Inflammatory macrophage treated with lipopolysaccharide for 1 hour (primary cell): ENCODE measurements at regions not wholly inside any gene's neighbourhood (a gene's known extent, or its start where the extent isn't known, plus 50 kb on each side); places are given as distances from the start of the nearest gene placed in this dataset.
"Not testable (repeated sequence)": the region's sequence is repeated elsewhere in the genome, so short reads cannot be mapped to it uniquely, and the experiment has no call there.

Source experiments
- DNase-seq, 2 donors: peaks; one replicate each; pipeline ENCODE4 v3.0.0-alpha.2; 2020 to 2022

GRCh38 chr9:135370411-135371375, 108.9 kb upstream of the PPP1R26 start:
- DNase-seq, result no peak

DNA sequence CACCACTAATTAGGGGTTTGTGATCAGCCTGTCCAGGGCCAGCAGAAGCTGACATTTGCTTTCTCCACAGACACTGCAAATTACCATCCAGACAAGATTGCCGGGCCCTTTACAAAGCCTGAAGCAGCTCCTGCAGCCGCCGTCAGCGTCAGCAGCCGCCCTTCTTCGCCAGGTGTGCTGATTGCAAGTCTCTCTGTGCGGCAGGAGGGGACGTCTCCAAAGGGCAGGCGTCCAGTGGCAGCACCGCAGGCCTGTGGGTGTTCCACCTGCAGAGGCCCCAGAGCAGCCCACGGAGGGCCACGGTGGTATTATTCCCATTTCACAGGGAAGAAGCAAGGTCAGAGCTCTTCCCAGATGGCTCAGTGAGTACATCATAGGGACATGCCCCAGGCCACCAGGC, 108.0 kb upstream of the PPP1R26 start:
- DNase-seq, result no peak

DNA sequence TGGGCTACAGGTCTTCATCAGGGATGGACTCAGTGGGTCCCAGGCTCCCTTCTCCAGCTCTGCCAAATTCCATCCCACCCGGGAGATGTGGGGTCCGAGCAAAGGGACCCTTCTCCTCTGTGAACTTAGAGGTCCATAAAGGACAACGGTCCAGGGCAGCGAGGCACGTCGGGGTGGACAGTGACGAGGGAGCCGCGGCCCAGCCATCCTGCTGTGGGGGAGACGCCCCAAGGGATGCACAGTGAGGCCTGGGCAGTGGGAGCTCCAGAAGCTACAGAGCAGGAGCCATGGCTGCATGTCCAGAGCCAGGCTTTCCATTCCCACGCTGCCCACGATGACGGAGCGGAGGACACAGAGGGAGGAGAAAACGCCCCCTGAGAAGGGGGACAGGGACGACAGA, 107.5 kb upstream of the PPP1R26 start:
- DNase-seq, result no peak

DNA sequence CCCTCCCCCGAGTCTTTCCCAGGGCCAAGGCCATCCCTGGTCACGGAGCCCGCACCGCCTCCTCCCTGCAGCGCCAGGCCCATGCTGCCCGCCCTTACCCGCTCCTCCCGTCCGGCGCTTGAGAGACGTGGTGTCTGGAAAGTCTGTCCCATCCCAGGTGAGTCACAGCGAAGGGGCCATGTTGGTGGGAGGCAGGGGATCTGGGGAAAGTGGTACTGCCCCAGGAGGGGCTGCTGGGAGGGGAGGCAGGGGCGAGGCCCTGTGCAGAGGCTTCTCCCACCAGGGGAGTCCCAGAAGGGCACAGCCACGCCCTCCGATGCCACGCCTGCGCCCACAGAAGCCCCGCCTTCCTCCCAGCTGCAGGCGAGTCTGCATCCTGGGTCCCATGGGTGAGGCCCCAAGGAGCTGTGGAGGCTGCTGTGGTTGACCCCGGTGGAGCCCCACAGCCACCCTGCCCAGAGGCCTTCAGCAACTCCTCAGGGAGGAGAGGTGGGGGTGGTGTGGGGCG, 107.0 kb upstream of the PPP1R26 start:
- DNase-seq, result no peak

- DNase-seq, result no peak
Observed at GRCh38 chr9:135373151-135373685, 106.4 kb upstream of the PPP1R26 start.

- DNase-seq, result no peak
Observed at GRCh38 chr9:135373820-135374219, 105.8 kb upstream of the PPP1R26 start.

GRCh38 chr9:135374591-135374990, 105.0 kb upstream of the PPP1R26 start:
- no peak for DNase-seq

- DNase-seq, result no peak
Observed at GRCh38 chr9:135375001-135375400, 104.6 kb upstream of the PPP1R26 start.

GRCh38 chr9:135376511-135377265, 102.9 kb upstream of the PPP1R26 start:
- DNase-seq, result no peak

DNA sequence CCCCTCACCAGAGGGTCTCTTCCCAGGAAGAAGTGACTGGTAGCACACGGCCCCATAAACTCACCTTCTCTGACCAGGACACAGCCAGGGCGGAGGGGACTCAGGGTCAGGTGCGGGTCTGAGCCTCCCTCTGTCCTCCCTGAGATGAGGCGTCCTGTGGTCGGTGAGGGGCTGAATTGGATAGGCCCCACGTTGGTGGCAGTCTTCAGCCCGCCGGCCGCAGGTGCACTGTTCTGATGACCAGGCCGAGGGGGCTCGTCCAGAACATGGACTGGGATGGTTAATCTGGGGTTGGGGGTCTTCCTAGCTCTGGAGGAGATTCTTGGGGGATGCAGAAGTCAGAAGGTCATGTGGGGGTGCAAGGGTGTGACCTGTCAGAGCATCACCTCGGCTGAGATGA, 102.2 kb upstream of the PPP1R26 start:
- no peak for DNase-seq

DNA sequence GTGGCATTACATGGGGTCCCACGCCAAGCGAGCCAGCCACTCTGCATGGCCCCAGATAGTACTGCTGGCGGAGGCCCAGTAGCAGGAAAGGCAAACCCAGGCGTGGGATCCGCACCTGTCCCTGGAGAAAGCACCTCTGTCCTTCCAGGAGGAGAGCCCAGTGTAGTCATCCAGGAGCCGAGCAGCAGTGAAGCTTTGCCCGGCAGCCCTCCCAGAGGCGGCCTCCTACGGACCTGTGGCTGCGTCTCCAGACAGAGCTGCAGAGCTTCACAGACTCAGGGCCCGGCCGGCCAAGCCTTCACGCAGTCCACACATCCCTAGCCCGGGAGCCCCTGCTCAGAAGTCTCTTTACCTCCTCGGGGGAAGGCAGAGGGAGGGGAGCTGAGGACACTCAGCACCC, 100.8 kb upstream of the PPP1R26 start:
- no peak for DNase-seq

- no peak for DNase-seq
Observed at GRCh38 chr9:135379540-135380267, 99.9 kb upstream of the PPP1R26 start.

- DNase-seq, result no peak
Observed at GRCh38 chr9:135380311-135380960, 99.1 kb upstream of the PPP1R26 start.

GRCh38 chr9:135381762-135382310, 97.7 kb upstream of the PPP1R26 start:
- DNase-seq, result no peak

- no peak for DNase-seq
Observed at GRCh38 chr9:135384226-135384625, 95.4 kb upstream of the PPP1R26 start.

DNA sequence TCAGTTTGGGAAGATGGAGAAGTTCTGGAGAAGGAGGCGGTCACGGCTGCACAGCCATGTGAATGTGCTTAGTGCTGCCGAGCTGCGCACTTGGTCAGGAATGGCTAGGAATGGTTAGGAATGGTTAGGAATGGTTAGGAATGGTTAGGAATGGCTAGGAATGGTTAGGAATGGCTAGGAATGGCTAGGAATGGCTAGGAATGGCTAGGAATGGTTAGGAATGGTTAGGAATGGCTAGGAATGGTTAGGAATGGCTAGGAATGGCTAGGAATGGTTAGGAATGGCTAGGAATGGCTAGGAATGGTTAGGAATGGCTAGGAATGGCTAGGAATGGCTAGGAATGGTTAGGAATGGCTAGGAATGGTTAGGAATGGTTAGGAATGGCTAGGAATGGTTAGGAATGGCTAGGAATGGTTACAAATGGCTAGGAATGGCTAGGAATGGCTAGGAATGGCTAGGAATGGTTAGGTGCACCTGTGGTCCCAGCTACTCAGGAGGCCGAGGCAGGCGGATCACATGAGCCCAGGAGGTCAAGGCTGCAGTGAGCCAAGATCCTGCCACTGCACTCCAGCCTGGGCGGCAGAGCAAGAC, 94.7 kb upstream of the PPP1R26 start:
- not testable (repeated sequence) for DNase-seq

GRCh38 chr9:135385793-135386192, 93.8 kb upstream of the PPP1R26 start:
- DNase-seq, result no peak

GRCh38 chr9:135387976-135388375, 91.6 kb upstream of the PPP1R26 start:
- DNase-seq, result no peak

DNA sequence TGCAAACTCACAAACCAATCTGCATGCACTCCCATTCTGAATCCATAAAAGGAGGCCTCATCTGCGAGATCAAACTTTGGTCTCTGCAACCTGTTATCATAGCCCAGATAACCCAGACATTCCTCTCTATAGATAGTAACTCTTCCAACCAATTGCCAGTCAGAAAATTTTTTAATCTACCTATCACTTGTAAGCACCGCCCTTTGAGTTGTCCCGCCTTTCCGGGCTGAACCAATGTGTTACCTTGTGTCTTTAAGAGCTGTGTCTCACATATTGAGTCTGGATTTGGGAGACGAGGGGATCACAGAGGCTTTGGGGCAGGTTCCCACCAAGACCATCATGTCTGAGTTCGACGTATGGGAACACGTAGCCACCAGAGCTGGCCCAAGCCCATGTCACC, 91.1 kb upstream of the PPP1R26 start:
- DNase-seq, result no peak

GRCh38 chr9:135391759-135392158, 87.8 kb upstream of the PPP1R26 start:
- no peak for DNase-seq

- no peak for DNase-seq
Observed at GRCh38 chr9:135392511-135392910, 87.1 kb upstream of the PPP1R26 start.

DNA sequence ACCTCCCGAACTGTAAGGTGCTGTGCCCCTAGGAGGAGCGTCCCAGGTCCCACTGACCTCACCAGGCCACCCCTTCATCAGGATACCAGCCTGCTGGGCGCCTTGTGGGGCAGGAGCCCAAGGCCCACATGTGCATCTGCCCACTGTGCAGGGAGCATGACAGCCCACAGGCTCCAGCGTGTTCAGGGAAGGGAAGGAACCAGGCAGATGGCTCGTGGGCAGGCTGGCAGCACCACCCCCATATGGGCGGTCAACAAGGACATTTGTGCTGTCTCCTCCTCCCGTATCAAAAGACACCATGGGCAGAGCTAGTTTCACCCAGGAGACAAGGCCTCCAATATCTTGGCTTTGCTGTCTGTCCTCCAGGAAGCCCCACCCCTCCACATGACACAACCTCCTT, 85.5 kb upstream of the PPP1R26 start:
- DNase-seq, result no peak
